ENCODE measurements at regions not wholly inside any gene's neighbourhood (a gene's known extent, or its start where the extent isn't known, plus 50 kb on each side); places are given as distances from the start of the nearest gene placed in this dataset.
A peak's percentile ranks its signal among the peaks of the same experiment; 100 is the strongest.

DNA sequence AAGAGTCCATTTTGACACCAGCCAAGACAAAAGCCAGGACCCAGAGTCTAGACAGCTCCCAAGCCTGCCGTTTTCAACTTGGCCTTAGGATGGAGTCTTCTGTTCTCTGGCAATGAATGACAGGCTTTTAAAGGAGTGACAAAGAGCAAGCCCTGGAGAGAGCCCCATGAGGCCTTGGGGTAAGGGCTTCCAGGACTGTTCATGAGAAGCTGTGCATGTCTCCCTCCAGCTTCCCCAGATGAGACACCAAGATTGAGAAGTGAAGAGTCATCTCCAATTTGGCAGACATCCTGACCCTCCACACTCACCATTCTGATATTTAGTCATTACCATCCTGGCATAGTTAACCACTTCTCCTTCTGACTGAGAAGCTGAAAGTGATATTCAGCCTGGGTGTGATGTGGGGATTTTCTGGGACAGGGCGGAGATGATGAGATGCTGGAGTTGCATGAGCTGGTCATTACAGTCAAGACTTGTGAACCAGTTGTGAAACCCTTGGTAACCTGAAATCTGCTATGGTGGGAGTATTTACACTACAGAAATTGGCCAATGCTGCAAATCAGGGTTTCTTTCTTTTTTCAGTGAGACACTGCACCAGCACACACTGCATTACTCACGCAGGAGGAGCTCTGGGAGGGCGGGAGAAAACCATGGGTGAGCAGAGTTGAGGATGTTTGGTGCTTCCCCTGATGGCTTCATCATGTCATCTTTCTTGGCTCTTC, 77.8 kb downstream of the VCPKMT start:
- H3K23me2 ChIP-seq (ENCODE audit: low read depth, low read length) = no peaks in the 10 kb centered on the region
- no peak overlapping the region for H3K4me2 ChIP-seq (ENCODE audit: insufficient read depth in 1 of 2, low read depth in 2 of 2, low read length in 2 of 2)
- H3K9ac ChIP-seq (replicated peaks in 1 of 4; ENCODE audit: extremely low read depth in 1 of 4, low read depth in 3 of 4, low read length in 3 of 4) = no peak overlapping the region
- no peak overlapping the region for H4K91ac ChIP-seq (replicated peaks; ENCODE audit: insufficient read length, low read length)
- peak in 1 of 2 experiments; percentile 38; a peak in 1 of 4 replicates for TF ChIP-seq RAD21 (IDR thresholded peaks at IDR 0.05 in 1 of 2, conservative IDR thresholded peaks at IDR 0.05 in 1 of 2; ENCODE audit: low read depth in 2 of 2, low read length in 2 of 2)
- TF ChIP-seq, protein P1, sequence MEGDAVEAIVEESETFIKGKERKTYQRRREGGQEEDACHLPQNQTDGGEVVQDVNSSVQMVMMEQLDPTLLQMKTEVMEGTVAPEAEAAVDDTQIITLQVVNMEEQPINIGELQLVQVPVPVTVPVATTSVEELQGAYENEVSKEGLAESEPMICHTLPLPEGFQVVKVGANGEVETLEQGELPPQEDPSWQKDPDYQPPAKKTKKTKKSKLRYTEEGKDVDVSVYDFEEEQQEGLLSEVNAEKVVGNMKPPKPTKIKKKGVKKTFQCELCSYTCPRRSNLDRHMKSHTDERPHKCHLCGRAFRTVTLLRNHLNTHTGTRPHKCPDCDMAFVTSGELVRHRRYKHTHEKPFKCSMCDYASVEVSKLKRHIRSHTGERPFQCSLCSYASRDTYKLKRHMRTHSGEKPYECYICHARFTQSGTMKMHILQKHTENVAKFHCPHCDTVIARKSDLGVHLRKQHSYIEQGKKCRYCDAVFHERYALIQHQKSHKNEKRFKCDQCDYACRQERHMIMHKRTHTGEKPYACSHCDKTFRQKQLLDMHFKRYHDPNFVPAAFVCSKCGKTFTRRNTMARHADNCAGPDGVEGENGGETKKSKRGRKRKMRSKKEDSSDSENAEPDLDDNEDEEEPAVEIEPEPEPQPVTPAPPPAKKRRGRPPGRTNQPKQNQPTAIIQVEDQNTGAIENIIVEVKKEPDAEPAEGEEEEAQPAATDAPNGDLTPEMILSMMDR (IDR thresholded peaks at IDR 0.05; ENCODE audit: control extremely low read depth in 1 of 3, insufficient read depth in 1 of 3, low read depth in 1 of 3, low read length in 3 of 3) = peak in 2 of 3 experiments; percentile 8 to 17; a peak in 1 of 4 replicates
- TF ChIP-seq KDM4A (IDR thresholded peaks at IDR 0.05; ENCODE audit: low read depth, low read length, severe bottlenecking) = no peak
- no peak for TF ChIP-seq SAP30 (IDR thresholded peaks at IDR 0.05; ENCODE audit: insufficient read depth, insufficient replicate concordance, low read length)
- TF ChIP-seq BRCA1 (IDR thresholded peaks at IDR 0.05; ENCODE audit: low read depth, low read length) = no peak
- H2AK5ac ChIP-seq (ENCODE audit: low read depth, low read length) = no peak overlapping the region
- no peak overlapping the region for H4K8ac ChIP-seq (ENCODE audit: extremely low read depth, insufficient read depth, low read length)
- no peaks in the 10 kb centered on the region for H3K79me1 ChIP-seq (ENCODE audit: low read depth, low read length)
- H3K23ac ChIP-seq (ENCODE audit: insufficient read length) = no peak overlapping the region
- no peak overlapping the region for H2BK20ac ChIP-seq (ENCODE audit: low read length)
- FAIRE-seq (no peak), DNase-seq (ENCODE audit: low read depth in 1 of 2, low spot score in 2 of 2) (no peak)
- no peak overlapping the region for H2AFZ ChIP-seq (ENCODE audit: low read length)
- no peak overlapping the region for H3K18ac ChIP-seq (ENCODE audit: extremely low read depth, low read length)
- H3K9me3 ChIP-seq (ENCODE audit: insufficient read depth in 2 of 2, low read depth in 1 of 2, low read length in 1 of 2) = no peaks in the 10 kb centered on the region
- no peaks in the 10 kb centered on the region for H3K79me2 ChIP-seq (ENCODE audit: control insufficient read depth in 1 of 2, insufficient read depth in 2 of 2, low read length in 2 of 2)
- POLR2A ChIA-PET (ENCODE audit: partially characterized antibody) = no interaction called here
- no peak overlapping the region for H3K4me3 ChIP-seq (ENCODE audit: extremely low read depth in 1 of 4, insufficient read depth in 2 of 4, low read depth in 3 of 4, low read length in 4 of 4)
- CTCF ChIA-PET (ENCODE audit: partially characterized antibody) = interaction anchor here (0.8 to 3.3 kb wide), 8 partner anchors 8 to 68 kb away, joined by 3 to 9 read pairs (median 4); no protein-coding TSS in a partner anchor
- H3K4me1 ChIP-seq (replicated peaks in 1 of 4; ENCODE audit: control insufficient read depth in 3 of 4, insufficient read depth in 4 of 4, low read length in 3 of 4) = no peaks in the 10 kb centered on the region
- no peak overlapping the region for H3K27ac ChIP-seq (ENCODE audit: low read depth, low read length)
- no peak overlapping the region for H3K4ac ChIP-seq (replicated peaks; ENCODE audit: insufficient read length, low read depth, low read length)
- no peak overlapping the region for H2BK5ac ChIP-seq (ENCODE audit: low read depth, low read length)
- H3K36me3 ChIP-seq (ENCODE audit: control insufficient read depth in 2 of 4, insufficient read depth in 4 of 4, low read length in 3 of 4) = no peaks in the 10 kb centered on the region
- no peak overlapping the region for H2BK120ac ChIP-seq (replicated peaks; ENCODE audit: low read depth, low read length)
- H2BK12ac ChIP-seq (ENCODE audit: low read depth, low read length) = no peak overlapping the region
- H2BK15ac ChIP-seq (ENCODE audit: low read length) = no peak overlapping the region
- H3K14ac ChIP-seq (ENCODE audit: insufficient read length) = no peak overlapping the region
- H4K20me1 ChIP-seq (replicated peaks in 1 of 2; ENCODE audit: control insufficient read depth in 1 of 2, insufficient read depth in 2 of 2, low read length in 2 of 2) = no peaks in the 10 kb centered on the region
- no peak overlapping the region for H4K5ac ChIP-seq (ENCODE audit: insufficient read length, low read depth, low read length)
- H3K56ac ChIP-seq (replicated peaks; ENCODE audit: insufficient read length, low read depth, low read length) = no peak overlapping the region
- WGBS, 2 experiments (ENCODE audit: extremely low coverage in 1 of 2, insufficient coverage in 1 of 2, insufficient read length in 1 of 2, insufficient replicate concordance in 2 of 2, low coverage in 1 of 2, low lambda C conversion rate in 2 of 2, missing lambda C conversion rate in 1 of 2) = 87% methylated on average over 4 of the region's 4 CpGs; no CpG with 5 or more reads in 1 of the 2 experiments
- no peaks in the 10 kb centered on the region for H3K27me3 ChIP-seq (replicated peaks in 1 of 4; ENCODE audit: control insufficient read depth in 3 of 4, extremely low read depth in 1 of 4, insufficient read depth in 3 of 4, low read length in 3 of 4)

Measured in H1 (cell line).